GM12865 (cell line): ENCODE measurements at regions not wholly inside any gene's neighbourhood (a gene's known extent, or its start where the extent isn't known, plus 50 kb on each side); places are given as distances from the start of the nearest gene placed in this dataset.

ENCODE experiments used
- DNase-seq: peaks from one replicate; pipeline ENCODE4 v3.0.0; 2010; ENCODE audit warnings: low read depth
- H3K4me3 ChIP-seq: 2 replicates; pipeline ENCODE4 v1.5.1; 2011; ENCODE audit warnings: mild to moderate bottlenecking, low read depth, low read length, control low read depth
- CTCF ChIP-seq: IDR thresholded peaks from 2 replicates; pipeline ENCODE4 v1.5.1; 2011; ENCODE audit warnings: low read length, control low read depth, low read depth, inconsistent platforms; ENCODE audit not compliant: insufficient read depth; ENCODE audit errors: missing control alignments

GRCh38 chr12:105706321-105706972 lies 376.0 kb downstream of the C12orf75 start:
- TF ChIP-seq CTCF: no peak
- H3K4me3 ChIP-seq: no peak overlapping the region
- DNase-seq: no peak

- no peak overlapping the region for H3K4me3 ChIP-seq
- DNase-seq: no peak
- no peak for TF ChIP-seq CTCF
Measured at GRCh38 chr12:105706973-105707334, 376.5 kb downstream of the C12orf75 start.

GRCh38 chr12:105713606-105714305 lies 383.3 kb downstream of the C12orf75 start:
- no peak overlapping the region for H3K4me3 ChIP-seq
- no peak for TF ChIP-seq CTCF
- DNase-seq: no peak

- no peak for TF ChIP-seq CTCF
- no peak for DNase-seq
- no peak overlapping the region for H3K4me3 ChIP-seq
Measured at GRCh38 chr12:105716621-105717020, 386.1 kb downstream of the C12orf75 start.

GRCh38 chr12:105721051-105721825 lies 390.7 kb downstream of the C12orf75 start:
- peak; percentile 59 for DNase-seq
- H3K4me3 ChIP-seq: no peak overlapping the region
- TF ChIP-seq CTCF: no peak

GRCh38 chr12:105721891-105722290 lies 391.4 kb downstream of the C12orf75 start:
- TF ChIP-seq CTCF: no peak
- H3K4me3 ChIP-seq: no peak overlapping the region
- DNase-seq: no peak
